ENCODE measurements at regions not wholly inside any gene's neighbourhood (a gene's known extent, or its start where the extent isn't known, plus 50 kb on each side); places are given as distances from the start of the nearest gene placed in this dataset.

DNA sequence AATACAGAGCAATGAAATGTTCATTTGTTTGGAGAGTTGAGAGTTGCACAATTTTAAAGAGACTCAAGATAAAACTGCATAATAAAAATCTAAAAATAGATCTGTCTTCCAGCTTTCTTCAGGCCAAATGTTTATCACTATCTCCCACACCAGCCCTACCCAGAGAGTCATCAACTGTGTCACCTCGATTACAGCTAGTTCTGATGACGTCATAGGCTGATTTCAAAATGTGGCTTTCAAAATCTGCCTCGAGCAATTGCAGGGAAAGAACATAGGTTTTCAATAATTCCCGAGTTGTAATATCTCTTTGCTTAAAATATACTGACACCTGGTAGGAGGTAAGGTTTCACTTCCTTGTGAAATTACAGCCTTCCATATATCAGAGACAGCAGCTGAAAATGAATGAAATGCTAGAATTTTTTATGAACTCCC lies 677.6 kb upstream of the ID2 start:
- TF ChIP-seq EZH2phosphoT487 (IDR thresholded peaks at IDR 0.05; ENCODE audit: insufficient read depth, low read depth) (no peak), EZH2 (IDR thresholded peaks at IDR 0.05; ENCODE audit: insufficient read depth, poor library complexity, severe bottlenecking) (no peak)

All from GM23248 (cell line).